GM06990 (cell line): ENCODE measurements at regions not wholly inside any gene's neighbourhood (a gene's known extent, or its start where the extent isn't known, plus 50 kb on each side); places are given as distances from the start of the nearest gene placed in this dataset.
"Not testable (repeated sequence)": the region's sequence is repeated elsewhere in the genome, so short reads cannot be mapped to it uniquely, and the experiment has no call there.

Source experiments
- DNase-seq: peaks from one replicate; pipeline ENCODE4 v3.0.0-alpha.2; 2011; ENCODE audit not compliant: insufficient read length; ENCODE audit errors: extremely low read depth
- H3K27me3 ChIP-seq: replicated peaks from 2 replicates; pipeline ENCODE4 v1.6.0; 2011; ENCODE audit warnings: low read length; ENCODE audit not compliant: control insufficient read depth, insufficient read depth
- H3K36me3 ChIP-seq: 2 replicates; pipeline ENCODE4 v1.5.1; 2011; ENCODE audit warnings: low read length; ENCODE audit not compliant: control insufficient read depth, insufficient read depth
- H3K4me3 ChIP-seq: replicated peaks from 2 replicates; pipeline ENCODE4 v1.5.1; 2011; ENCODE audit warnings: low read depth, mild to moderate bottlenecking, control low read depth, low read length
- TF ChIP-seq, protein P1 (sequence below): IDR thresholded peaks from 2 replicates; pipeline ENCODE4 v1.5.1; 2011; ENCODE audit warnings: low read length, control low read depth, mild to moderate bottlenecking, inconsistent platforms; ENCODE audit not compliant: insufficient read depth, poor library complexity, severe bottlenecking

DNA sequence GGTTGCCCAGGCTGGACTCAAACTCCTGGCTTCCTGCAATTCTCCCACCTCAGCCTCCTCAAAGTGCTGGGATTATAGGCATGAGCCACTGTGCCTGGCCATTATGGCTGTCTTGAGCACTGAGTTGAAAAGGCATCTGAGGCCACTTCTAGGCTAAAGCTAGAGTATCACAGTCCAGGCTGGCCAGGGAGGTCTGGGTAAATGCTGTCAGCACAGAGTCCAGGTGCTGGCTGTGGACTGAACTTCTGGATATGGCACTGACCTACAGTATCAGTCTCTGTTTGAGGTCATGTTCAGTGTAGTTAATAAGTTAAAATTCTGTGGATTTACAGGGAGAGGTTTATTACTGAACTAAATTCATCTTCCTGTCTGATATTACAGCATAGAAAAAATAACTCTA, 222.5 kb upstream of the TOM1L1 start:
- TF ChIP-seq, protein P1, sequence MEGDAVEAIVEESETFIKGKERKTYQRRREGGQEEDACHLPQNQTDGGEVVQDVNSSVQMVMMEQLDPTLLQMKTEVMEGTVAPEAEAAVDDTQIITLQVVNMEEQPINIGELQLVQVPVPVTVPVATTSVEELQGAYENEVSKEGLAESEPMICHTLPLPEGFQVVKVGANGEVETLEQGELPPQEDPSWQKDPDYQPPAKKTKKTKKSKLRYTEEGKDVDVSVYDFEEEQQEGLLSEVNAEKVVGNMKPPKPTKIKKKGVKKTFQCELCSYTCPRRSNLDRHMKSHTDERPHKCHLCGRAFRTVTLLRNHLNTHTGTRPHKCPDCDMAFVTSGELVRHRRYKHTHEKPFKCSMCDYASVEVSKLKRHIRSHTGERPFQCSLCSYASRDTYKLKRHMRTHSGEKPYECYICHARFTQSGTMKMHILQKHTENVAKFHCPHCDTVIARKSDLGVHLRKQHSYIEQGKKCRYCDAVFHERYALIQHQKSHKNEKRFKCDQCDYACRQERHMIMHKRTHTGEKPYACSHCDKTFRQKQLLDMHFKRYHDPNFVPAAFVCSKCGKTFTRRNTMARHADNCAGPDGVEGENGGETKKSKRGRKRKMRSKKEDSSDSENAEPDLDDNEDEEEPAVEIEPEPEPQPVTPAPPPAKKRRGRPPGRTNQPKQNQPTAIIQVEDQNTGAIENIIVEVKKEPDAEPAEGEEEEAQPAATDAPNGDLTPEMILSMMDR: no peak
- no peaks in the 10 kb centered on the region for H3K36me3 ChIP-seq
- no peak overlapping the region for H3K4me3 ChIP-seq
- H3K27me3 ChIP-seq: no peaks in the 10 kb centered on the region
- DNase-seq: no peak

DNA sequence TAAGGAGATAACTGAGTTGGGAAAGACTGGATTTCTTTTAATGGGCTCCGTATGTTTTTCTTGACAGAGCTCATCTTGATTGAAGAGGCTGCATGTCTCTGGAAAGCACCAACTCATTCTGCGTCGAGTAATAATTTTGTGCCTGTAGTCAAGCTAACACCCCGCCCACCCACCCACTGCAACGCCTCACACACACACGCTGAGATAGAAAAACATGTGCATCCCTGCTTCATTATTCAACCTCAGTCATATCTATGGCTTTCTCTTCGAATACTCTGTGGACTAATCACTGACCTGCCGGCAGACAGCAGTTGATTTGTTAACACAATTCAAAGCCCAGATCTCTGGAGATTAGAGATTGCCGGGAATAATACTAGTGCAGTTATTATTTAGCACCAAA, 220.2 kb upstream of the TOM1L1 start:
- no peaks in the 10 kb centered on the region for H3K36me3 ChIP-seq
- TF ChIP-seq, protein P1: no peak
- H3K27me3 ChIP-seq: no peaks in the 10 kb centered on the region
- no peak overlapping the region for H3K4me3 ChIP-seq
- DNase-seq: no peak

DNA sequence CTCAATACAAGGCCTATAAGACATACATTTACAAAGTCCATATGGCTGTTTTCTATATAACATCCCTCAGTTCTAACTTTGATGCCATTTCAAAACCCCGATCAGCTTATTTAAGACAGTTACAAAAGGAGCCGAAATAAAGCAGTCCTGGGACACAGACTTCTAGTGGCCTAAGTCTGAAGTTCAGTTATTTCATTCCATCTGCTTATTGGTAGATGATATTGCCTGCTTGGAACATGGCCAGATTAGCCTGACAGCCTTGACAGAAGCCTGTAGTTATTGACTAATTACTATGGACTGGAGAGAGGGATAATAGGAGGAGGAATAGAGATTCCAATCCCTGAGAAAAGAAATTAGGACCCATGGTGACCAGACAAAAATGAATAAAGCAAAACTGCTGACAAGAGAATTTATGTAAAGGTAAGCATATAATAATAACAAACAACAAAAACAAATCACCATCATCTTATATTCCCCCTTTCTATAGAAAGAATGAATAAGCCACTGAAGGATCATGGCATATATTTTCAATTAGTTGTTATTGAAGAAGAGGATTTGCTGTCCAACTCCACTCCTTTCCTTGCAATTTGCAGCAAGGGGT, 206.3 kb upstream of the TOM1L1 start:
- Histone ChIP-seq H3K27me3 (no peaks in the 10 kb centered on the region), H3K36me3 (no peaks in the 10 kb centered on the region), H3K4me3 (no peak overlapping the region)
- no peak for DNase-seq
- TF ChIP-seq, protein P1: no peak

DNA sequence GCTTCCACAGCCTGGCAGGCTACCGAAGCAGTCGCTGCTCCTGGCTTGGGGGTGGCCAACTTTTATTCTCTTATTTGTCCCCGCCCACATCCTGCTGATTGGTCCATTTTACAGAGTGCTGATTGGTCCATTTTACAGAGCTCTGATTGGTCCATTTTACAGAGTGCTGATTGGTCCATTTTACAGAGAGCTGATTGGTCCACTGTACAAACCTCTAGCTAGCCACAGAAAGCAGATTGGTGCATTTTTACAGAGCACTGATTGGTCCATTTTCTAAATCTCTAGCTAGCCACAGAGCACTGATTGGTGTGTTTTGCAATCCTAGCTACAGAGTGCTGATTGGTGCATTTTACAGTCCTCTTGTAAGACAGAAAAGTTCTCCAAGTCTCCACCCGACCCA, 187.9 kb upstream of the TOM1L1 start:
- not testable (repeated sequence) for DNase-seq, H3K36me3 ChIP-seq, H3K4me3 ChIP-seq, H3K27me3 ChIP-seq

DNA sequence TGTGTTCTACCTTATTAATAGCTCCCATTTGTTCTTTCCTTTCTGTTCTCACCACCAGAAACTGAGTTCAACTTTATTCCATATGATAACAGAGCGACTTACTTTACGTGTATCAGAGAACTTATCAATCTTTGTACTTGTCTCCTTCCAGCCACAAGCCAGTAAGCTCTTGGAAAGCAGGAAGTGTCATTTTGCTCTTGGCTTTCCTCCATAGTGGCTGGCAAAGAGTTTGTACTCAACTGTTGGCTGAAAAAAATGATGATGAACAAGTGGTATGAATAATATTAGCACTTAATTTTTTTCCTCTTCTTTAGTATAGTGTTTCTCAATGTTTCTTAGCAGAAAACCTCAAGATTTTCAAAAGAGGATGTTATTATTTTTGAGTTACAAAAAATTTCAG, 182.4 kb upstream of the TOM1L1 start:
- no peaks in the 10 kb centered on the region for H3K36me3 ChIP-seq
- H3K4me3 ChIP-seq: no peak overlapping the region
- TF ChIP-seq, protein P1: no peak
- no peaks in the 10 kb centered on the region for H3K27me3 ChIP-seq
- DNase-seq: no peak

DNA sequence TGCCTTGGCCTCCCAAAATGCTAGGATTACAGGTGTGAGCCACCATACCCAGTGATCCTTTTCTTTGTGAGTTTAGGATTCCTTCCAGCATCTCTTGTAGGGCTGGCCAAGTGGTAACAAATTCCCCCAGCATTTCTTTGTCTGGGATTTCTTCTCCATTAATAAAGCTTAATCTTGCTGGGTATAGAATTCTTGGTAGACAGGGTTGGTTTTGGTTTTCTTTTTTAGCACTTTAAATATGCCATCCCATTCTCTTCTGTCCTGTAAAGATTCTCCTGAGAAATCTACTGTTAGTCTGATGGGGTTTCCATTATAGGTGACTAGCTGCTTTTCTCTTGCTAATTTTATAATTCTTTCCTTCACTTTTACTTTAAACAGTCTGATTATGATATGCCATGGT, 173.0 kb upstream of the TOM1L1 start:
- H3K27me3 ChIP-seq: no peaks in the 10 kb centered on the region
- TF ChIP-seq, protein P1: no peak
- H3K36me3 ChIP-seq: no peaks in the 10 kb centered on the region
- H3K4me3 ChIP-seq: no peak overlapping the region
- DNase-seq: no peak
